CD4-positive, alpha-beta T cell treated with Interleukin-17A for 4 hours (primary cell): ENCODE measurements at regions not wholly inside any gene's neighbourhood (a gene's known extent, or its start where the extent isn't known, plus 50 kb on each side); places are given as distances from the start of the nearest gene placed in this dataset.

ENCODE experiments used
- DNase-seq: peaks from one replicate; pipeline ENCODE4 v3.0.0-alpha.2; 2020; ENCODE audit warnings: mixed read lengths

GRCh38 chr3:69435274-69436265 is 49.7 kb upstream of the FRMD4B start:
- DNase-seq: no peak
